OCI-LY3 (cell line): ENCODE measurements at regions not wholly inside any gene's neighbourhood (a gene's known extent, or its start where the extent isn't known, plus 50 kb on each side); places are given as distances from the start of the nearest gene placed in this dataset.

Source experiments
- EZH2phosphoT487 ChIP-seq: fragments of 200-600 bp; shearing (Covaris generic); IDR thresholded peaks from 2 replicates; pipeline ENCODE4 v1.6.1; 2018; ENCODE audit warnings: antibody characterized with exemption, mixed run types, low read depth
- TF ChIP-seq, protein P1 (sequence below): fragments of 200-600, 300-600 bp; sonication (generic); IDR thresholded peaks from 2 replicates; pipeline ENCODE4 v1.5.1; 2014; ENCODE audit warnings: antibody characterized with exemption, low read length, low read depth

DNA sequence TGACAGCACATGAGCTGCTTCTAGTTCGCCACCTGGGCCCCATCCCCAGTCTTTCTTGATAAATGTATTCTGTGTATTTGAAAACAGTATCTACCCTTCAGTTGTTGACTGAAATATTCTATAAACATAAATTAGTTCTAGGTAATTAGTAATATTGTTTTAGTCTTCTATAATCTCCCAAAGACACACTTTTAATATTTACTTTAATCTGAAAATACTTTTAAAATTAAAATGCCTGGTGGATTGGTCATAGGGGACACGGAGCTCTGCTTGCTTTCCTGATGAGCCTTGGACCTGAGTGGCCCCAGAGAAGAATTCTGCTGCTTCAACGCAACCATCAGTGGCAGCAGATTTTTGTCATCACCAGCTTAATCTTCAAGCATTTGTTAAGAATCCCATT lies 234.5 kb downstream of the THBS2 start:
- TF ChIP-seq, protein P1, sequence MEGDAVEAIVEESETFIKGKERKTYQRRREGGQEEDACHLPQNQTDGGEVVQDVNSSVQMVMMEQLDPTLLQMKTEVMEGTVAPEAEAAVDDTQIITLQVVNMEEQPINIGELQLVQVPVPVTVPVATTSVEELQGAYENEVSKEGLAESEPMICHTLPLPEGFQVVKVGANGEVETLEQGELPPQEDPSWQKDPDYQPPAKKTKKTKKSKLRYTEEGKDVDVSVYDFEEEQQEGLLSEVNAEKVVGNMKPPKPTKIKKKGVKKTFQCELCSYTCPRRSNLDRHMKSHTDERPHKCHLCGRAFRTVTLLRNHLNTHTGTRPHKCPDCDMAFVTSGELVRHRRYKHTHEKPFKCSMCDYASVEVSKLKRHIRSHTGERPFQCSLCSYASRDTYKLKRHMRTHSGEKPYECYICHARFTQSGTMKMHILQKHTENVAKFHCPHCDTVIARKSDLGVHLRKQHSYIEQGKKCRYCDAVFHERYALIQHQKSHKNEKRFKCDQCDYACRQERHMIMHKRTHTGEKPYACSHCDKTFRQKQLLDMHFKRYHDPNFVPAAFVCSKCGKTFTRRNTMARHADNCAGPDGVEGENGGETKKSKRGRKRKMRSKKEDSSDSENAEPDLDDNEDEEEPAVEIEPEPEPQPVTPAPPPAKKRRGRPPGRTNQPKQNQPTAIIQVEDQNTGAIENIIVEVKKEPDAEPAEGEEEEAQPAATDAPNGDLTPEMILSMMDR, result no peak
- TF ChIP-seq EZH2phosphoT487, result no peak
